IPS-15b (cell line): ENCODE measurements at regions not wholly inside any gene's neighbourhood (a gene's known extent, or its start where the extent isn't known, plus 50 kb on each side); places are given as distances from the start of the nearest gene placed in this dataset.

Experiments used
- H3K27me3 ChIP-seq: one replicate; pipeline ENCODE4 v1.6.1; 2013; ENCODE audit warnings: low read length; ENCODE audit not compliant: control insufficient read depth, insufficient read depth
- H3K36me3 ChIP-seq: one replicate; pipeline ENCODE4 v1.6.1; 2013; ENCODE audit warnings: low read length; ENCODE audit not compliant: control insufficient read depth, insufficient read depth
- H3K4me1 ChIP-seq: one replicate; pipeline ENCODE4 v1.6.1; 2013; ENCODE audit warnings: mild to moderate bottlenecking, low read length; ENCODE audit not compliant: control insufficient read depth, insufficient read depth
- H3K4me3 ChIP-seq: one replicate; pipeline ENCODE4 v1.5.1; 2013; ENCODE audit warnings: low read depth, low read length
- H3K9ac ChIP-seq: one replicate; pipeline ENCODE4 v1.6.1; 2013; ENCODE audit warnings: low read depth, mild to moderate bottlenecking, low read length
- H3K9me3 ChIP-seq: one replicate; pipeline ENCODE4 v1.6.1; 2013; ENCODE audit warnings: mild to moderate bottlenecking, low read length; ENCODE audit not compliant: control insufficient read depth, insufficient read depth

- Histone ChIP-seq H3K9me3 (no peaks in the 10 kb centered on the region), H3K4me3 (no peak overlapping the region), H3K9ac (no peak overlapping the region), H3K4me1 (no peaks in the 10 kb centered on the region), H3K27me3 (no peaks in the 10 kb centered on the region), H3K36me3 (no peaks in the 10 kb centered on the region)
Observed at GRCh38 chr21:15932726-15933125, 202.9 kb downstream of the USP25 start.

- Histone ChIP-seq H3K4me1 (no peaks in the 10 kb centered on the region), H3K27me3 (no peaks in the 10 kb centered on the region), H3K9me3 (no peaks in the 10 kb centered on the region), H3K4me3 (no peak overlapping the region), H3K36me3 (no peaks in the 10 kb centered on the region), H3K9ac (no peak overlapping the region)
Observed at GRCh38 chr21:15935530-15935929, 205.7 kb downstream of the USP25 start.

GRCh38 chr21:15943009-15943666, 213.4 kb downstream of the USP25 start:
- no peaks in the 10 kb centered on the region for H3K4me1 ChIP-seq
- H3K36me3 ChIP-seq = no peaks in the 10 kb centered on the region

GRCh38 chr21:15947677-15948076, 217.9 kb downstream of the USP25 start:
- H3K9ac ChIP-seq = no peak overlapping the region

More at GRCh38 chr21:15943009-15943666, 213.4 kb downstream of the USP25 start:
- Histone ChIP-seq H3K9ac (no peak overlapping the region), H3K27me3 (no peaks in the 10 kb centered on the region), H3K4me3 (no peak overlapping the region), H3K9me3 (no peaks in the 10 kb centered on the region)

GRCh38 chr21:15953551-15954116, 223.9 kb downstream of the USP25 start:
- H3K4me1 ChIP-seq = no peaks in the 10 kb centered on the region
- H3K36me3 ChIP-seq = no peaks in the 10 kb centered on the region
- no peaks in the 10 kb centered on the region for H3K9me3 ChIP-seq
- H3K4me3 ChIP-seq = no peak overlapping the region
- no peaks in the 10 kb centered on the region for H3K27me3 ChIP-seq
- no peak overlapping the region for H3K9ac ChIP-seq

More at GRCh38 chr21:15947677-15948076, 217.9 kb downstream of the USP25 start:
- Histone ChIP-seq H3K27me3 (no peaks in the 10 kb centered on the region), H3K4me3 (no peak overlapping the region), H3K36me3 (no peaks in the 10 kb centered on the region), H3K4me1 (no peaks in the 10 kb centered on the region), H3K9me3 (no peaks in the 10 kb centered on the region)

GRCh38 chr21:15964236-15964855, 234.6 kb downstream of the USP25 start:
- Histone ChIP-seq H3K9ac (no peak overlapping the region), H3K36me3 (no peaks in the 10 kb centered on the region), H3K4me1 (no peaks in the 10 kb centered on the region), H3K9me3 (no peaks in the 10 kb centered on the region), H3K4me3 (no peak overlapping the region), H3K27me3 (no peaks in the 10 kb centered on the region)

GRCh38 chr21:15966231-15966630, 236.4 kb downstream of the USP25 start:
- Histone ChIP-seq H3K4me3 (no peak overlapping the region), H3K27me3 (no peaks in the 10 kb centered on the region)

GRCh38 chr21:15966651-15967050, 236.9 kb downstream of the USP25 start:
- Histone ChIP-seq H3K4me1 (no peaks in the 10 kb centered on the region), H3K4me3 (no peak overlapping the region), H3K36me3 (no peaks in the 10 kb centered on the region), H3K9ac (no peak overlapping the region), H3K27me3 (no peaks in the 10 kb centered on the region), H3K9me3 (no peaks in the 10 kb centered on the region)

More at GRCh38 chr21:15966231-15966630, 236.4 kb downstream of the USP25 start:
- no peaks in the 10 kb centered on the region for H3K4me1 ChIP-seq
- no peak overlapping the region for H3K9ac ChIP-seq
- no peaks in the 10 kb centered on the region for H3K9me3 ChIP-seq
- no peaks in the 10 kb centered on the region for H3K36me3 ChIP-seq

- Histone ChIP-seq H3K36me3 (no peaks in the 10 kb centered on the region), H3K4me3 (no peak overlapping the region), H3K27me3 (no peaks in the 10 kb centered on the region), H3K9me3 (no peaks in the 10 kb centered on the region), H3K4me1 (no peaks in the 10 kb centered on the region), H3K9ac (no peak overlapping the region)
Observed at GRCh38 chr21:15967661-15968060, 237.9 kb downstream of the USP25 start.

GRCh38 chr21:15968776-15969310, 239.1 kb downstream of the USP25 start:
- Histone ChIP-seq H3K36me3 (no peaks in the 10 kb centered on the region), H3K4me3 (no peak overlapping the region), H3K9me3 (no peaks in the 10 kb centered on the region), H3K9ac (no peak overlapping the region), H3K4me1 (no peaks in the 10 kb centered on the region), H3K27me3 (no peaks in the 10 kb centered on the region)

- no peak overlapping the region for H3K4me3 ChIP-seq
- no peaks in the 10 kb centered on the region for H3K9me3 ChIP-seq
- H3K9ac ChIP-seq = no peak overlapping the region
- no peaks in the 10 kb centered on the region for H3K27me3 ChIP-seq
- H3K36me3 ChIP-seq = no peaks in the 10 kb centered on the region
- no peaks in the 10 kb centered on the region for H3K4me1 ChIP-seq
Observed at GRCh38 chr21:15976807-15977206, 247.0 kb downstream of the USP25 start.
